A673 (cell line): ENCODE measurements at regions not wholly inside any gene's neighbourhood (a gene's known extent, or its start where the extent isn't known, plus 50 kb on each side); places are given as distances from the start of the nearest gene placed in this dataset.

Experiments used
- BruUV-seq: library from RNA; stranded (reverse); fragments of 400-500 nt; replicated peaks from 2 replicates; lab custom pipeline; 2021; lab: Mats Ljungman, UMichigan
- CTCF ChIA-PET: fragments of 300-600 bp; sonication (Branson Sonifier 250); formaldehyde crosslinking; loops from one replicate; lab custom pipeline; 2022; ENCODE audit warnings: antibody characterized with exemption; lab: Charles Lee
- POLR2A ChIA-PET: fragments of 300-600 bp; sonication (Branson Sonifier 250); formaldehyde crosslinking; loops from one replicate; lab custom pipeline; 2022; ENCODE audit warnings: antibody characterized with exemption; ENCODE audit not compliant: low non-redundant PET; lab: Charles Lee
- DNase-seq: peaks from one replicate; pipeline ENCODE4 v3.0.0-alpha.2; 2015; ENCODE audit warnings: low spot score
- H3K27ac ChIP-seq: fragments of 200-600 bp; sonication (generic); 2 replicates; pipeline ENCODE4 v1.5.1; 2016; ENCODE audit warnings: mixed run types, low read depth, mild to moderate bottlenecking, mixed read lengths, antibody characterized with exemption, low read length; ENCODE audit not compliant: poor library complexity, severe bottlenecking
- H3K27me3 ChIP-seq: fragments of 200-600 bp; sonication (generic); replicated peaks from 2 replicates; pipeline ENCODE4 v1.6.1; 2017; ENCODE audit warnings: mixed run types, low read depth, mild to moderate bottlenecking, mixed read lengths, antibody characterized with exemption, low read length; ENCODE audit not compliant: insufficient read depth, poor library complexity
- H3K36me3 ChIP-seq: fragments of 200-600 bp; sonication (generic); 2 replicates; pipeline ENCODE4 v1.6.1; 2016; ENCODE audit warnings: mixed run types, mild to moderate bottlenecking, mixed read lengths, antibody characterized with exemption, low read length; ENCODE audit not compliant: insufficient read depth, poor library complexity, severe bottlenecking
- H3K4me1 ChIP-seq: fragments of 200-600 bp; sonication (generic); 2 replicates; pipeline ENCODE4 v1.6.1; 2017; ENCODE audit warnings: mixed run types, mild to moderate bottlenecking, mixed read lengths, antibody characterized with exemption, low read length; ENCODE audit not compliant: insufficient read depth, poor library complexity, severe bottlenecking
- H3K4me3 ChIP-seq: fragments of 200-600 bp; sonication (generic); 2 replicates; pipeline ENCODE4 v1.5.1; 2016; ENCODE audit warnings: low read depth, mixed run types, mild to moderate bottlenecking, mixed read lengths, low read length; ENCODE audit not compliant: poor library complexity, severe bottlenecking
- H3K9me3 ChIP-seq: fragments of 200-600 bp; sonication (generic); 2 replicates; pipeline ENCODE4 v1.6.1; 2016; ENCODE audit warnings: mixed run types, low read depth, mild to moderate bottlenecking, mixed read lengths, antibody characterized with exemption, low read length; ENCODE audit not compliant: poor library complexity, severe bottlenecking
- EZH2 ChIP-seq: fragments of 200-600 bp; sonication (generic); IDR thresholded peaks from 2 replicates; pipeline ENCODE4 v1.6.1; 2017; ENCODE audit warnings: borderline replicate concordance, low read depth, mild to moderate bottlenecking, mixed read lengths, antibody characterized with exemption, low read length; ENCODE audit not compliant: poor library complexity, severe bottlenecking
- intact Hi-C: fragments of 100-400 bp; cut with micrococcal nuclease; formaldehyde crosslinking; loops from one replicate; pipeline ENCODE4 v1.10.0; 2022; ENCODE audit not compliant: unreplicated experiment
- TF ChIP-seq, protein P1 (sequence below): fragments of 300-800, 200-600 bp; sonication (generic); conservative IDR thresholded peaks from 2 replicates; pipeline ENCODE4 v1.5.1; 2017; ENCODE audit warnings: low read depth, mild to moderate bottlenecking, antibody characterized with exemption, low read length, moderate library complexity, mixed read lengths

DNA sequence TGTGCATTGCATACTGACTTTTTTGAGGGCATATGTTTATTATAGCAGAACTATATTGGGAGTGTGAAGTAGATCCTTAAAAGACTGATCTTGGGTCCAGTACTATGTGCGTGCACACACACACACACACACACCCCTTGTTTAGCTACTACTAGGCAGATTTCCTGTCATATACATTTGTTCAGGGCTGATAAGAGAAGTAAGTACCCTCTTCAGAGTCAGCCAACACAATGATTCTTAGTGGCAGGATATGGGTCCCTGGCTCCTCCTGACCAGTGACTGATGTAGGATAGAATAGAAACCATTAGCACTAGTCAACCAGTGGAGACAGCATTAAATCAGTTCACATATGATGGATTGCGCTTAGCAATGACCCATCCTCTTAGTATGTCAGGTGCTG, 76.2 kb upstream of the MIER3 start:
- H3K27me3 ChIP-seq = no peaks in the 10 kb centered on the region
- no peaks in the 10 kb centered on the region for H3K36me3 ChIP-seq
- no peak overlapping the region for H3K27ac ChIP-seq
- no peak overlapping the region for H3K4me3 ChIP-seq
- intact Hi-C loops = no loop called here
- BruUV-seq = no TSS peak
- DNase-seq = no peak
- H3K9me3 ChIP-seq = no peaks in the 10 kb centered on the region
- CTCF ChIA-PET = no interaction called here
- TF ChIP-seq, protein P1, sequence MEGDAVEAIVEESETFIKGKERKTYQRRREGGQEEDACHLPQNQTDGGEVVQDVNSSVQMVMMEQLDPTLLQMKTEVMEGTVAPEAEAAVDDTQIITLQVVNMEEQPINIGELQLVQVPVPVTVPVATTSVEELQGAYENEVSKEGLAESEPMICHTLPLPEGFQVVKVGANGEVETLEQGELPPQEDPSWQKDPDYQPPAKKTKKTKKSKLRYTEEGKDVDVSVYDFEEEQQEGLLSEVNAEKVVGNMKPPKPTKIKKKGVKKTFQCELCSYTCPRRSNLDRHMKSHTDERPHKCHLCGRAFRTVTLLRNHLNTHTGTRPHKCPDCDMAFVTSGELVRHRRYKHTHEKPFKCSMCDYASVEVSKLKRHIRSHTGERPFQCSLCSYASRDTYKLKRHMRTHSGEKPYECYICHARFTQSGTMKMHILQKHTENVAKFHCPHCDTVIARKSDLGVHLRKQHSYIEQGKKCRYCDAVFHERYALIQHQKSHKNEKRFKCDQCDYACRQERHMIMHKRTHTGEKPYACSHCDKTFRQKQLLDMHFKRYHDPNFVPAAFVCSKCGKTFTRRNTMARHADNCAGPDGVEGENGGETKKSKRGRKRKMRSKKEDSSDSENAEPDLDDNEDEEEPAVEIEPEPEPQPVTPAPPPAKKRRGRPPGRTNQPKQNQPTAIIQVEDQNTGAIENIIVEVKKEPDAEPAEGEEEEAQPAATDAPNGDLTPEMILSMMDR = no peak
- no peak for TF ChIP-seq EZH2
- POLR2A ChIA-PET = no interaction called here
- peaks cover 9% of the 10 kb centered on the region for H3K4me1 ChIP-seq

DNA sequence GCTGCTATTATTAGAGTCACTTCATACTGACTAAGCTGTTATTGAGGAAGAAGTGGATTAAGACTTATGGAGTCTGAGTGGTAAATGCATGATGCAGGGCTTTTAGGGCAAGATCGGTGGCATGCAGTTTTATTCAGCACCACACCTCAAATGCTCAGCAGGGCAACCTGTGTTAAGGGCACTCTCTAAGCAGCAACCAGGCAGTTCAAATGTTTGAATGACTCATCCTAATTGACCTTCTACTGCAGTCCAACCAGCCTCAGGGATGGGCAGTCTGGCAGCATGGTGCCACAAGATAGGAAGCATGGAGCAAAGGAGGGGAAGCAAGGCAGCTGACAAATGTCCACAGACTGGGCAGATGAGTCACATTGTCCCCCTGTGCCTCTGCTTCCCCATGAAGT, 80.2 kb upstream of the MIER3 start:
- Histone ChIP-seq H3K36me3 (no peaks in the 10 kb centered on the region), H3K27ac (no peak overlapping the region), H3K27me3 (no peaks in the 10 kb centered on the region), H3K4me1 (peaks cover 9% of the 10 kb centered on the region), H3K9me3 (no peaks in the 10 kb centered on the region), H3K4me3 (no peak overlapping the region)
- no peak for DNase-seq
- intact Hi-C loops = no loop called here
- POLR2A ChIA-PET = no interaction called here
- no peak for TF ChIP-seq EZH2
- TF ChIP-seq, protein P1 = no peak
- CTCF ChIA-PET = no interaction called here
- BruUV-seq = no TSS peak

- Histone ChIP-seq H3K27me3 (no peaks in the 10 kb centered on the region), H3K36me3 (no peaks in the 10 kb centered on the region), H3K4me1 (peaks cover 9% of the 10 kb centered on the region), H3K4me3 (no peak overlapping the region), H3K9me3 (no peaks in the 10 kb centered on the region), H3K27ac (no peak overlapping the region)
- BruUV-seq = no TSS peak
- TF ChIP-seq EZH2 = no peak
- TF ChIP-seq, protein P1 = no peak
- intact Hi-C loops = no loop called here
- CTCF ChIA-PET = no interaction called here
- no peak for DNase-seq
- POLR2A ChIA-PET = no interaction called here
Measured at GRCh38 chr5:57033103-57033502, 81.2 kb upstream of the MIER3 start.
